AG10803 (cell line): ENCODE measurements at regions not wholly inside any gene's neighbourhood (a gene's known extent, or its start where the extent isn't known, plus 50 kb on each side); places are given as distances from the start of the nearest gene placed in this dataset.
A peak's percentile ranks its signal among the peaks of the same experiment; 100 is the strongest.
"Not testable (repeated sequence)": the region's sequence is repeated elsewhere in the genome, so short reads cannot be mapped to it uniquely, and the experiment has no call there.

Source experiments
- DNase-seq: peaks from one replicate; pipeline ENCODE4 v3.0.0; 2010; ENCODE audit warnings: low read depth
- H3K4me3 ChIP-seq: 2 replicates; pipeline ENCODE4 v1.5.1; 2011; ENCODE audit warnings: mild to moderate bottlenecking, low read length, control low read depth
- CTCF ChIP-seq: conservative IDR thresholded peaks from 2 replicates; pipeline ENCODE4 v1.5.1; 2011; ENCODE audit warnings: mild to moderate bottlenecking, low read length, control low read depth, inconsistent platforms

GRCh38 chr16:13338044-13338443 is 436.6 kb downstream of the SHISA9 start:
- no peak for DNase-seq
- no peak overlapping the region for H3K4me3 ChIP-seq
- no peak for TF ChIP-seq CTCF

GRCh38 chr16:13342675-13343074 is 441.3 kb downstream of the SHISA9 start:
- H3K4me3 ChIP-seq, result no peak overlapping the region
- no peak for TF ChIP-seq CTCF
- no peak for DNase-seq

- DNase-seq, result peak; percentile 9
- no peak overlapping the region for H3K4me3 ChIP-seq
These were observed 442.6 kb downstream of the SHISA9 start for GRCh38 chr16:13344001-13344400.

GRCh38 chr16:13348416-13348815 is 447.0 kb downstream of the SHISA9 start:
- no peak for TF ChIP-seq CTCF
- no peak for DNase-seq
- H3K4me3 ChIP-seq, result no peak overlapping the region

More at GRCh38 chr16:13344001-13344400, 442.6 kb downstream of the SHISA9 start:
- no peak for TF ChIP-seq CTCF

- DNase-seq, result no peak
- no peak overlapping the region for H3K4me3 ChIP-seq
- no peak for TF ChIP-seq CTCF
These were observed 448.6 kb downstream of the SHISA9 start for GRCh38 chr16:13350000-13350399.

GRCh38 chr16:13351181-13351580 is 449.8 kb downstream of the SHISA9 start:
- H3K4me3 ChIP-seq, result no peak overlapping the region
- no peak for TF ChIP-seq CTCF
- DNase-seq, result no peak

GRCh38 chr16:13351601-13352217 is 450.3 kb downstream of the SHISA9 start:
- H3K4me3 ChIP-seq, result no peak overlapping the region
- no peak for DNase-seq
- no peak for TF ChIP-seq CTCF

GRCh38 chr16:13352796-13353195 is 451.4 kb downstream of the SHISA9 start:
- not testable (repeated sequence) for DNase-seq, H3K4me3 ChIP-seq

GRCh38 chr16:13357842-13358241 is 456.4 kb downstream of the SHISA9 start:
- H3K4me3 ChIP-seq, DNase-seq: not testable (repeated sequence)
